ENCODE measurements at regions not wholly inside any gene's neighbourhood (a gene's known extent, or its start where the extent isn't known, plus 50 kb on each side); places are given as distances from the start of the nearest gene placed in this dataset.

DNA sequence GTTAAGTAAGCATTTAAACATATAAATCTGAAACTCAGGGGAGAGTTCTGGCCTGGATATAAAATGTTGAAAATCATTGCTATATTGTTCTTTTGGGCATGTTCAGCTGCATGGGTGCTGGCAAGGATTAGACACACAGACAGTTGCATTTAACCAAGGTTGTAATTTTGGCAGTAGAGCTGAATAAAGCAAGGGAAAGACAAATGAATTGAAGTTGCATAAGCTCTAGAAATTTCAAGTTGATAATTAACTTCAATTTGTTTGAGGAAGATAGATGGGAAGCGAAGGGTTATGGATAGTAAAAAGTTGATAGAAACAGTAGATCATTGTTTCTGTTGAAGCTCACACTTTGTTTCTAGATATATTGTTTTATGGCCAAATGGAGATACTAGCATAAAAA lies 97.2 kb upstream of the KCNJ18 start:
- H3K27ac ChIP-seq (ENCODE audit: extremely low read depth, low read depth, low read length): no peak overlapping the region
- H2AFZ ChIP-seq (ENCODE audit: low read depth, low read length): no peak overlapping the region
- H3K9me1 ChIP-seq (ENCODE audit: control insufficient read depth, insufficient read depth, low read length): no peaks in the 10 kb centered on the region
- H3K79me2 ChIP-seq (ENCODE audit: control insufficient read depth, insufficient read depth, low read length): no peaks in the 10 kb centered on the region
- BruUV-seq (replicated peaks): no TSS peak
- TF ChIP-seq, protein P1, sequence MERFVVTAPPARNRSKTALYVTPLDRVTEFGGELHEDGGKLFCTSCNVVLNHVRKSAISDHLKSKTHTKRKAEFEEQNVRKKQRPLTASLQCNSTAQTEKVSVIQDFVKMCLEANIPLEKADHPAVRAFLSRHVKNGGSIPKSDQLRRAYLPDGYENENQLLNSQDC (CRISPR knock-in tag; IDR thresholded peaks at IDR 0.05): no peak
- TF ChIP-seq PTRF (tag; IDR thresholded peaks at IDR 0.05) (no peak), E2F5 (CRISPR knock-in tag; IDR thresholded peaks at IDR 0.05) (no peak), KLF13 (tag; IDR thresholded peaks at IDR 0.05; ENCODE audit: borderline replicate concordance, low read depth) (no peak), CBX8 (IDR thresholded peaks at IDR 0.05; ENCODE audit: borderline replicate concordance, extremely low read depth, low read depth, low read length, poor library complexity, severe bottlenecking) (no peak)
- DNase-seq (ENCODE audit: extremely low read depth in 1 of 4, low spot score in 3 of 4) (no peak), FAIRE-seq (no peak), ATAC-seq (no peak)
- no peak overlapping the region for H3K9ac ChIP-seq (ENCODE audit: insufficient read depth in 1 of 2, low read depth in 2 of 2, low read length in 2 of 2)
- CTCF ChIA-PET (ENCODE audit: low intra/inter-chr PET ratio): no interaction called here
- 0% methylated on average over 1 of the region's 1 CpG for WGBS (ENCODE audit: insufficient coverage, low coverage, missing lambda C conversion rate)
- H3K4me3 ChIP-seq: no peak overlapping the region
- peaks cover 0 to 23% of the 10 kb centered on the region in 2 experiments; a peak in 3 of 5 replicates for H3K27me3 ChIP-seq (ENCODE audit: control insufficient read depth in 2 of 2, insufficient read depth in 2 of 2, low read length in 2 of 2)
- H3K36me3 ChIP-seq (ENCODE audit: control insufficient read depth, insufficient read depth, low read length): no peaks in the 10 kb centered on the region
- in situ Hi-C loops (cut with MboI): no loop called here
- POLR2A ChIA-PET: no interaction called here
- H4K20me1 ChIP-seq (replicated peaks; ENCODE audit: control insufficient read depth, insufficient read depth, low read length): no peaks in the 10 kb centered on the region
- no peaks in the 10 kb centered on the region for H3K9me3 ChIP-seq (replicated peaks; ENCODE audit: control insufficient read depth, insufficient read depth, low read depth, low read length)
- no peak overlapping the region for H3K4me2 ChIP-seq (ENCODE audit: insufficient read depth, low read length)
- intact Hi-C loops (cut with micrococcal nuclease): loop anchor here (10.0 kb wide), 1 partner anchor 70 kb away; no protein-coding TSS in a partner anchor
- H3K4me1 ChIP-seq (replicated peaks in 1 of 2; ENCODE audit: control insufficient read depth in 2 of 2, insufficient read depth in 2 of 2, low read length in 2 of 2): peaks cover 0 to 9% of the 10 kb centered on the region in 2 experiments; a peak in 2 of 5 replicates
